ENCODE measurements at regions not wholly inside any gene's neighbourhood (a gene's known extent, or its start where the extent isn't known, plus 50 kb on each side); places are given as distances from the start of the nearest gene placed in this dataset.

DNA sequence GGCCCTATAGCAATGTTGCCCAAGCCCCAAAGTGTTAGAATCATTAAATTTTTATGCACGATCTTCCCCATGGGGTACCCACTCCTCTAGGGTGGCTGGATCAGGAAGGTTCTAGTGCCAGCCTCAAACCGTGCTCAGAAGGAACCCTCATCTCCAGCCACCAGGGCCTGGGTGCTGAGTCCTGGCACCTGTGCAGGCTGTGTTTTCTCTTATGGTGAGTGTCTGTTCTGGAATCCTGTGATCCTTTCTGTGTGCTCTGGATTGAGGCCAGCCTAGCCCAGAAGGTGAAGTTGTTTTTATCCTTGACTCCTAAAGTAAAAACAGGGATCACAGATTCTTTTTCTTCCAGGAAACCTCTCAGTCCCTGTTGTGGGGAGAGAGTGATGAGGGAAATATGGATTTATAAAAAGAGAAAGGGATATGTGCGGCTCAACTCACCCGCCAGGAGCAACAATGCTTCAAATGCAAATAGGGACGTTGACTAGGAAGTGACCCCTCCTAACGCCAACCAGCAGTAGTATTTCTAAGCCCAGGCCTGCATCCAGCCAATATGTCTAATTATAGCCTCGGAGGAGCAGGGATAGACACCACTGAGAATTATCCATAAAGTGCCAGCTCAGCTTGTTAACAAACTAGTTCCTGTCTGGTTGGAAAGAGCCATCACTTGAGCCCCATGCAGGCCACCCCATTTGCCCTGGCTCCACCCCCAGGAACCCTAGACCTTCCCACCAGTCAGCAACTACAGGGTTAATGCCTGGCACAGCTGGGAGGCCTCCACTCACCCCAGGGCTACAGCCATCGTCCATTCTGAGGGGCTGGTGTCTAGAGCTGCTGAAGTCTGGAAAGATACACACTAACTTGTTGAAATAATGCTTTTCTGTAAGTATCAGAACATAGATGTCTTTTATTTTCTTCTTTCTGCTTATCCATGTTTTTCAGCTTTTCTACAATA is 513.5 kb upstream of the PROK2 start:
- no peak for DNase-seq

- DNase-seq = no peak
These were observed 512.5 kb upstream of the PROK2 start for GRCh38 chr3:72297481-72297880.

DNA sequence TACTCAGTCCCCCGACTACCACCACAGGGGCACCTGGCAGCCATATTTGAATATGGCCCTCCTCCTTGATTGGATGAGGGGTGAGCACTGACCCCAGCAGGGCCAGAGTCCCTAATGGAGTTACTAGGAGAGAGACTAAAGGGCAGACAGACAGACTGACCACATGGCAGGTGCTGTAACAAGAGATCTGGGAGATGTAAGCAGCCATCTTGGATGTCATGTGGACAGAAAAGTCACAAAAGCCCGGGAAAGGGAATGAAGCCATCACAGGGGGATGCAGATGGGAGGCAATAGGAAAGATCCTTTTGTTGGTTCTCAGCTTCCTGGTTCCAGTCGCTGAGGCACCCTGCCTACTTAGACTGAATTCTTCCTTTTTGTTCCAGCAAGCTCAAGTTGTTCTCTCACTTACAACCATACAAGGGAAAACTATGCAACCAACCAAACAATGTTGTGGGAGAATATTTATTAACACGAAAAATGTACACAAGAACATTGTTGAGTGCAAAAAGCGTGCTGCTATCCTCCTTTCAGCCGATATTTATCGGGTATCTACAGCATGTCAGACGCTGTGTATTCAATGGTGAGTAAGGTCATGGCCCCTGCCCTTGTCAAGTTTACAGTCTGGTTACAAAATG is 511.6 kb upstream of the PROK2 start:
- no peak for DNase-seq

DNA sequence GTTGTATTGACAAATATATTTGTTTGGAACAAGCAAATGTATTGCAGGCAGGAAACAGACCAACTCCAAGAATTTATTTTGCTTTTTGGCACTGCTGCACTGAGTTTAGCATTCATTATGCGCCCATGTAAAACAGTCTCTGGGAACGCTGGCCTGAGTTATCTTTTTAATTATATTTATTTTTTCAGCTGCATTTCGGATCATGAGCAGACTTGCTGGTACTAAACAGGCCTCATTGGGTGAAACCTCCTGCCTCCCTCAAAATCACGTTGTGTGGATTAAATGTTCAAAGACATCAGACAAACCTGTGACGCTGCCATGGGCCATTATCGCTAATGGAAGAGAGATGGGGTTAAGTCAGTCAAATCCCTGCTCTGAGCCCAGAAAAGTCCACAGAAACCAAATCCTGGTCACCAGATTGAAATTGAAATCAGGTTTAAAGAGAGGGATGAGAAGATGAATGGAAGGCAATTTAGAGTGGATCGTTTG is 511.1 kb upstream of the PROK2 start:
- no peak for DNase-seq

- DNase-seq = no peak
These were observed 510.5 kb upstream of the PROK2 start for GRCh38 chr3:72295276-72295961.

DNA sequence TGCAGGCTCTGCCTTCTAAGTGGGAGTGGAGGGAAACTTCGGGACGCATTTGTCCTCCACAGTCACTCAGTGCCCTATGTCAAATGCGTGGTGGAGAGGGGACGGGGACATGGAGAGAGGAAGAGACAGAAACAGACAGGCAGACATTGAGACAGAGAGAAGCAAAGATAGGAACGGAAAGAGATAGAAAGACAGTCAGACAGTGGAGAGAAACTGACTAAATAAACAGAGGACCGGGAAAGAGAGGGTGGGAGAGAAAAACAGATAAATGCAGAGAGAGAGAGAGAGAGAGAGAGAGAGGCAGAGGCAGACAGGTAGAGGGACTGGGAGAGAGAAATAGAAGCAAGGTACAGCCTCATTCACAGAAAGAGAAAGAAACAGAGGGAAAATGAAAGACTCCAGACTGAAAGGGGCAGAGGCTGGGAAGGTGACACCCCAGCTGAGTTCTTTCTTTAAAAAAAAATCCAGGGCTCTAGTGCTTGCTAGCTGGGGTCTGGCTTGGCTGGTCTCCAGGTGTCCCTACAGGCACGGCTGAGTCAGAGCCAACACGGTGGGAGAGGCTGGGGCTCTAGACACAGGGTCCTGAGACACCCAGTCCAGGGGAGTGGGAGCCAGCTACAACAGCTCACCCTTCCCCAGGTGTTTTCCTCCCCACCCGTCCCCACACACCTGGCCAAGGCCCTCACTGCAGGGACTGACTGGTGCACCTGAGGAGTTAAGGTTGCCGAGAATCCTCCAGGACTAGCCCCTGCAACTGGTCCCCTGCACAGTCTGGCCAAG is 506.1 kb upstream of the PROK2 start:
- no peak for DNase-seq

DNA sequence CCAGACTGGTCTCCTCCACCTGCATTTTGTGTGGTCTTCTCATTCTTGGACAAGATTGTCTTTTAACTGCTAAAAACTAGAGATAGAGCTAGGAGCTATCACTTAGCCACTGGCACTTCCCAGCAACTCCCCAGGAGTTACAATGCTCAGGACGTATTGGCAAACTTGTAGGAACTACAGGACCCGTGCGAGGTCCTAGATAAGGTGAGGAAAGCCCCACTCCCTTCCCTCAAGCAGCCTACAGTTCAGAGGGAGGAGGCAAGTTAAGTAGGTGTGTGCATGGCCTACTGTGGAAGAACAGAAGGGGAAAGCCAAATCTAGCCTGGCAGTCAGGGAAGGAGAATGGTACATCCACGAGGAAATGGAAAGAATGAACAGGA is 504.7 kb upstream of the PROK2 start:
- DNase-seq = no peak

- no peak for DNase-seq
These were observed 504.2 kb upstream of the PROK2 start for GRCh38 chr3:72288955-72289691.

GRCh38 chr3:72287956-72288355 is 503.0 kb upstream of the PROK2 start:
- no peak for DNase-seq

DNA sequence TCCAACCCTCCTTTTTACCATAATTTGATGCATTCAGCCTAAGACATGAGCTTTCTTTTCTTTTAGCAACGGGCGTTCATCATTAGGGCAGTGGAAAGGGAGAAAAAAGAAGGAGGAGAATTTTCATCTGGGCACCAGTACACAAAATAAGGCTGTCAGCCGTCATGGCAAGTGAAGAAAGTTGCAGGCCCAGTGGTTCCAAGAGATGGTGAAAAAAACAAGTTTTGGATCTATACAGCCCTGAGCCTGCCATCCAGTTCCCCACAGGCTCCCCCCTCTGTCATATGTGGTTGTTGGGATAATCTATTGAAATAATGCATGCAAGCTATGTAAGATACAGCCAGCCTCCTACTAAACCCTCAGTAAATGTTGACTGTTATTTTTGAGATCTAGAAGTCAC is 500.6 kb upstream of the PROK2 start:
- DNase-seq = no peak

- DNase-seq = no peak
These were observed 499.5 kb upstream of the PROK2 start for GRCh38 chr3:72284471-72284870.

DNA sequence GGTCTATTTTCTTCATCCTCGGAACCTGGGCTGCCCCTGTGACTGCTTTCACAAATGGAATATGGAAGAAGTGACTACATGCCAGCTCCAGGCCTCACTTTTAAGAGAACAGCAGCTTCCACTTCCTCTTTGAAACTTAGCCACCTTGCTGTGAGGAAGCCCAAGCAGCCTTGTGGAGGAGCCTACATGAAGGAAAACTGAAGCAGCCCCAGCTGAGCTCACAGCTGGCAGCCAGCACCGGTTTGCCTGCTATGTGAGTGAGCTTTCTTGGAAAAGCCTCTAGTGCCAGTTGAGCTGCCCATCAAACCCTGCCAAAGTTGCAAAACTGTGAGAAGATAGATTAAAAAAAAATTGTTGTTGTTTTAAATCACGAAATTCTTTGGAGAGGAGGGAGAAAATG is 498.0 kb upstream of the PROK2 start:
- DNase-seq = no peak

GRCh38 chr3:72281551-72281950 is 496.6 kb upstream of the PROK2 start:
- no peak for DNase-seq

- no peak for DNase-seq
These were observed 495.9 kb upstream of the PROK2 start for GRCh38 chr3:72280876-72281275.

GRCh38 chr3:72279631-72280041 is 494.7 kb upstream of the PROK2 start:
- DNase-seq = no peak

DNA sequence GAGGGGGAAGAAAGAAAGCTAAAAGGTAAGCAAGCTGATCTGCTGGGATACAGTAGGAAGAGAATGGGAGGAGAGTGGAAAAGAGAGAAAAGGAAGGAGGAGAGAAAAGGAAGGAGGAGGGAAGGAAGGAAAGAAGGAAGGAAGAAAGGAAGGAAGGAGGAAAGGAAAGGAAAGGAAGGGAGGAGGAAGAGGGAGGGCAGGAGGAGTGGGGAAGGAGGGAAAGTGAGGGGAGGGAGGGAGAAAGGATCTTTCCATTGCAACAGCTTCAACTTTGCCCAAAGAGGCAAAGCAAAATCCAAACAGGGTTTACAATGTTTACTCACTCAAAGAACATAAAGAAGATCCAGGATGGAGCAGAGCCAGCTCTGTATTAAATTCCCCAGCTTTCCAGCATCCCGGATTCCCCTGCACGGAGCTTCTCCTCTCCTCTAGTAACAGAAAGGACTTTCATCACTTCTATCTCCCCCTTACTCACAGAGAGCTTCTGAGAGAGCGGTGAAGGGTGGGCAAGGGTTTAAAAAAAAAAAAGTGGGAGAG is 494.2 kb upstream of the PROK2 start:
- DNase-seq = no peak

DNA sequence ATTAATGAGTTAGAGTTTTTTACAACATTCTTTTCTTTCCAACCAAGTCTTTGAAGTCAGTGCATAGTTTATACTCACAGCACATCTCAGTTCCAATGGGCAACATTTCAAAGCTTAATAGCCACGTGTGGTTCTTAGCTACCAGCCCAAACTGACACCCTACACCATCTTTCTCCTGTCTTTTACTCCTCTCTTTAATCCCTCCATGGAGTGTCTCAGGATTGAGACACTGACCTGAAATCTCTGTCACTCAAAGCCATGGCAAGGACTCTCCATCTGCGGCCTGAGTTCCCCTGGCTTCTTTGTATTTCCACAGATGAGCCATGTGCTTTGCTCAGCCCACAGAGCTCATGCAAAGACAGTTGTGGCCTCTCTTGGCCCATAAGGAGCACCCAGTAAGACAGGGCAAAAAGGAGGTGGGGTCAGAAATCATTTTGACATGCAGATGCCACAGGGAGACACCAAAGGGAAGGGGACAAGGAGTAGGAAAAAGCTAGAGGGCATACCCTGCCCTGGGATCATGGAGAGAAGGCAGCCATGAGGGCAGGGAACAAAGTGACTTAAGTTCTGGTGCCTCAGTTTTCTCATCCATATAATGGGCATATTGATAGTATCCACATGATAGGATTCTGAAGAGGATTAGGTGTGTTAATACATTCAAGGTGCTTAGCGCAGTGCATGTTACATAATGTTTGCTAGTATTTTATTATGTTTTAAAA is 493.6 kb upstream of the PROK2 start:
- DNase-seq = no peak

DNA sequence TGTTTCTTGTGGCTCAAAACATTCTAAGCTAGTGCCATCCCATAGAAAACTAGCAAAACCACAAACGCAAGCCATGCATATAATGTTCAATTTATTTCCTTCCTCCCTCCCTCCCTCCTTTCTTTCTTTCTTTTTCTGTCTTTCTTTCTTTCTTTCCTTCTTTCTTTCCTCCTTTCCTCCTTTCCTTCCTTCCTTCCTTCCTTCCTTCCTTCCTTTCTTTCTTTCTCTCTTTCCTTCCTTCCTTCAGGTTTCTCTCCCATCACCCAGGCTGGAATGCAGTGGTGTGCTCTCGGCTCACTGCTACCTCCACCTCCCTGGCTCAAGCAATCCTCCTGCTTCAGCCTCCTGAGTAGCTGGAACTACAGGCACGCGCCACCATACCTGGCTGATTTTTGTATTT is 492.8 kb upstream of the PROK2 start:
- no peak for DNase-seq

- no peak for DNase-seq
These were observed 491.9 kb upstream of the PROK2 start for GRCh38 chr3:72276806-72277205.

GRCh38 chr3:72275331-72275751 is 490.4 kb upstream of the PROK2 start:
- no peak for DNase-seq

Measured in hindlimb muscle (tissue), 1 donor.